ENCODE measurements at regions not wholly inside any gene's neighbourhood (a gene's known extent, or its start where the extent isn't known, plus 50 kb on each side); places are given as distances from the start of the nearest gene placed in this dataset.

DNA sequence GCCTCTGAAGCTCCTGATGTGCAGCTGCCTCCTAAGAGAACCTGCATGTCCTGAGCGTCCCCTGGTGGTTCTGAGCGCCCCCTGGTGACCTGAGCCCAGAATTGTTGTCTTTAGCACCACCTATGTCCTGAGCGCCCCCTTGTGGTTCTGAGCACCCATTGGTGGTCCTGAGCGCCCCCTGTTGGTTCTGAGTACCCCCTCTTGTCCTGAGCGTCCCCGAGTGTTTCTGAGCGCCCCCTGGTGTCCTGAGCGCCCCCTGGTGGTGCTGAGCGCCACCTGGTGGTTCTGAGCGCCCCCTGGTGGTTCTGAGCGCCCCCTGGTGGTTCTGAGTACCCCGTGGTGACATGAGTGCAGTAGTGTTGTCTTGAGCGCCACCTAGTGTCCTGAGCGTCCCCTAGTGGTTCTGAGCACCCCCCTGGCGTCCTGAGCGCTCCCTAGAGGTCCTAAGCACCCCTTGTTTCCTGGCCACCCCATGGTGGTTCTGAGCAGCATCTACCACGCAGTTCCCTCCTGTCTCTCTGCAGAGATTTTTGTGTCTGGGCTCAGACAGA lies 782.5 kb downstream of the TMEM121 start:
- TF ChIP-seq BHLHE40 (IDR thresholded peaks at IDR 0.05; ENCODE audit: low read depth, low read length) (no peak), MAZ (IDR thresholded peaks at IDR 0.05; ENCODE audit: borderline replicate concordance, low read depth, low read length) (no peak), EP300 (IDR thresholded peaks at IDR 0.05) (no peak), CBX2 (IDR thresholded peaks at IDR 0.05; ENCODE audit: borderline replicate concordance, low read depth) (no peak), CBX8 (IDR thresholded peaks at IDR 0.05) (no peak), CEBPB (IDR thresholded peaks at IDR 0.05) (no peak)
- TF ChIP-seq, protein P1, sequence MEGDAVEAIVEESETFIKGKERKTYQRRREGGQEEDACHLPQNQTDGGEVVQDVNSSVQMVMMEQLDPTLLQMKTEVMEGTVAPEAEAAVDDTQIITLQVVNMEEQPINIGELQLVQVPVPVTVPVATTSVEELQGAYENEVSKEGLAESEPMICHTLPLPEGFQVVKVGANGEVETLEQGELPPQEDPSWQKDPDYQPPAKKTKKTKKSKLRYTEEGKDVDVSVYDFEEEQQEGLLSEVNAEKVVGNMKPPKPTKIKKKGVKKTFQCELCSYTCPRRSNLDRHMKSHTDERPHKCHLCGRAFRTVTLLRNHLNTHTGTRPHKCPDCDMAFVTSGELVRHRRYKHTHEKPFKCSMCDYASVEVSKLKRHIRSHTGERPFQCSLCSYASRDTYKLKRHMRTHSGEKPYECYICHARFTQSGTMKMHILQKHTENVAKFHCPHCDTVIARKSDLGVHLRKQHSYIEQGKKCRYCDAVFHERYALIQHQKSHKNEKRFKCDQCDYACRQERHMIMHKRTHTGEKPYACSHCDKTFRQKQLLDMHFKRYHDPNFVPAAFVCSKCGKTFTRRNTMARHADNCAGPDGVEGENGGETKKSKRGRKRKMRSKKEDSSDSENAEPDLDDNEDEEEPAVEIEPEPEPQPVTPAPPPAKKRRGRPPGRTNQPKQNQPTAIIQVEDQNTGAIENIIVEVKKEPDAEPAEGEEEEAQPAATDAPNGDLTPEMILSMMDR (IDR thresholded peaks at IDR 0.05), result peak; percentile 44
- TF ChIP-seq, protein P2, sequence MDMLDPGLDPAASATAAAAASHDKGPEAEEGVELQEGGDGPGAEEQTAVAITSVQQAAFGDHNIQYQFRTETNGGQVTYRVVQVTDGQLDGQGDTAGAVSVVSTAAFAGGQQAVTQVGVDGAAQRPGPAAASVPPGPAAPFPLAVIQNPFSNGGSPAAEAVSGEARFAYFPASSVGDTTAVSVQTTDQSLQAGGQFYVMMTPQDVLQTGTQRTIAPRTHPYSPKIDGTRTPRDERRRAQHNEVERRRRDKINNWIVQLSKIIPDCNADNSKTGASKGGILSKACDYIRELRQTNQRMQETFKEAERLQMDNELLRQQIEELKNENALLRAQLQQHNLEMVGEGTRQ (IDR thresholded peaks at IDR 0.05), result no peak
- TF ChIP-seq, protein P3, sequence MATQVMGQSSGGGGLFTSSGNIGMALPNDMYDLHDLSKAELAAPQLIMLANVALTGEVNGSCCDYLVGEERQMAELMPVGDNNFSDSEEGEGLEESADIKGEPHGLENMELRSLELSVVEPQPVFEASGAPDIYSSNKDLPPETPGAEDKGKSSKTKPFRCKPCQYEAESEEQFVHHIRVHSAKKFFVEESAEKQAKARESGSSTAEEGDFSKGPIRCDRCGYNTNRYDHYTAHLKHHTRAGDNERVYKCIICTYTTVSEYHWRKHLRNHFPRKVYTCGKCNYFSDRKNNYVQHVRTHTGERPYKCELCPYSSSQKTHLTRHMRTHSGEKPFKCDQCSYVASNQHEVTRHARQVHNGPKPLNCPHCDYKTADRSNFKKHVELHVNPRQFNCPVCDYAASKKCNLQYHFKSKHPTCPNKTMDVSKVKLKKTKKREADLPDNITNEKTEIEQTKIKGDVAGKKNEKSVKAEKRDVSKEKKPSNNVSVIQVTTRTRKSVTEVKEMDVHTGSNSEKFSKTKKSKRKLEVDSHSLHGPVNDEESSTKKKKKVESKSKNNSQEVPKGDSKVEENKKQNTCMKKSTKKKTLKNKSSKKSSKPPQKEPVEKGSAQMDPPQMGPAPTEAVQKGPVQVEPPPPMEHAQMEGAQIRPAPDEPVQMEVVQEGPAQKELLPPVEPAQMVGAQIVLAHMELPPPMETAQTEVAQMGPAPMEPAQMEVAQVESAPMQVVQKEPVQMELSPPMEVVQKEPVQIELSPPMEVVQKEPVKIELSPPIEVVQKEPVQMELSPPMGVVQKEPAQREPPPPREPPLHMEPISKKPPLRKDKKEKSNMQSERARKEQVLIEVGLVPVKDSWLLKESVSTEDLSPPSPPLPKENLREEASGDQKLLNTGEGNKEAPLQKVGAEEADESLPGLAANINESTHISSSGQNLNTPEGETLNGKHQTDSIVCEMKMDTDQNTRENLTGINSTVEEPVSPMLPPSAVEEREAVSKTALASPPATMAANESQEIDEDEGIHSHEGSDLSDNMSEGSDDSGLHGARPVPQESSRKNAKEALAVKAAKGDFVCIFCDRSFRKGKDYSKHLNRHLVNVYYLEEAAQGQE (IDR thresholded peaks at IDR 0.05), result no peak
